NK-92 treated with Interleukin-12 subunit alpha and Interleukin-12 subunit beta, amount 100 ng/mL, for 24 hours (cell line): ENCODE measurements at regions not wholly inside any gene's neighbourhood (a gene's known extent, or its start where the extent isn't known, plus 50 kb on each side); places are given as distances from the start of the nearest gene placed in this dataset.

ENCODE experiments used
- DNase-seq: peaks from one replicate; lab custom pipeline; 2025; lab: John Stamatoyannopoulos, UW

GRCh38 chr4:151887816-151888180 lies 127.0 kb upstream of the GATB start:
- no peak for DNase-seq

- no peak for DNase-seq
Measured at GRCh38 chr4:151887031-151887815, 126.4 kb upstream of the GATB start.

- no peak for DNase-seq
Measured at GRCh38 chr4:151885123-151885522, 124.3 kb upstream of the GATB start.

GRCh38 chr4:151883747-151884146 lies 122.9 kb upstream of the GATB start:
- DNase-seq = no peak

GRCh38 chr4:151882072-151882803 lies 121.4 kb upstream of the GATB start:
- DNase-seq = no peak

GRCh38 chr4:151879705-151880445 lies 119.1 kb upstream of the GATB start:
- DNase-seq = no peak

GRCh38 chr4:151876381-151876988 lies 115.7 kb upstream of the GATB start:
- DNase-seq = no peak

GRCh38 chr4:151874328-151874727 lies 113.5 kb upstream of the GATB start:
- no peak for DNase-seq

- DNase-seq = no peak
Measured at GRCh38 chr4:151866592-151866918, 105.7 kb upstream of the GATB start.

GRCh38 chr4:151865744-151866591 lies 105.2 kb upstream of the GATB start:
- DNase-seq = no peak

- DNase-seq = no peak
Measured at GRCh38 chr4:151865312-151865711, 104.5 kb upstream of the GATB start.

GRCh38 chr4:151864068-151864467 lies 103.3 kb upstream of the GATB start:
- DNase-seq = no peak

- no peak for DNase-seq
Measured at GRCh38 chr4:151862766-151863165, 102.0 kb upstream of the GATB start.

GRCh38 chr4:151860561-151861093 lies 99.8 kb upstream of the GATB start:
- no peak for DNase-seq

- DNase-seq = no peak
Measured at GRCh38 chr4:151859641-151860040, 98.8 kb upstream of the GATB start.

- DNase-seq = no peak
Measured at GRCh38 chr4:151858356-151858755, 97.5 kb upstream of the GATB start.

- no peak for DNase-seq
Measured at GRCh38 chr4:151857368-151857767, 96.6 kb upstream of the GATB start.

- DNase-seq = no peak
Measured at GRCh38 chr4:151855747-151856146, 94.9 kb upstream of the GATB start.

GRCh38 chr4:151854731-151855130 lies 93.9 kb upstream of the GATB start:
- DNase-seq = no peak

- DNase-seq = no peak
Measured at GRCh38 chr4:151853034-151853433, 92.2 kb upstream of the GATB start.

- DNase-seq = no peak
Measured at GRCh38 chr4:151852202-151852601, 91.4 kb upstream of the GATB start.
